Amniotic stem cell (primary cell): ENCODE measurements at regions not wholly inside any gene's neighbourhood (a gene's known extent, or its start where the extent isn't known, plus 50 kb on each side); places are given as distances from the start of the nearest gene placed in this dataset.

ENCODE experiments used
- DNase-seq: peaks from one replicate; lab custom pipeline; 2025; lab: John Stamatoyannopoulos, UW

- DNase-seq = no peak
These were observed 99.6 kb upstream of the SCG2 start for GRCh38 chr2:223701761-223702160.

- DNase-seq = no peak
These were observed 98.1 kb upstream of the SCG2 start for GRCh38 chr2:223700221-223700620.

- no peak for DNase-seq
These were observed 95.9 kb upstream of the SCG2 start for GRCh38 chr2:223697892-223698645.

GRCh38 chr2:223697316-223697891 is 95.2 kb upstream of the SCG2 start:
- DNase-seq = no peak

- no peak for DNase-seq
These were observed 94.6 kb upstream of the SCG2 start for GRCh38 chr2:223696719-223697118.

GRCh38 chr2:223692191-223692947 is 90.2 kb upstream of the SCG2 start:
- peak; percentile 35 for DNase-seq

GRCh38 chr2:223688094-223688835 is 86.1 kb upstream of the SCG2 start:
- no peak for DNase-seq

GRCh38 chr2:223681125-223681524 is 79.0 kb upstream of the SCG2 start:
- no peak for DNase-seq

- DNase-seq = peak; percentile 7
These were observed 72.9 kb upstream of the SCG2 start for GRCh38 chr2:223674998-223675609.

- DNase-seq = no peak
These were observed 67.5 kb upstream of the SCG2 start for GRCh38 chr2:223669453-223670225.

GRCh38 chr2:223668302-223668998 is 66.3 kb upstream of the SCG2 start:
- DNase-seq = no peak

- no peak for DNase-seq
These were observed 52.3 kb upstream of the SCG2 start for GRCh38 chr2:223654384-223654915.

- no peak for DNase-seq
These were observed 50.7 kb upstream of the SCG2 start for GRCh38 chr2:223652902-223653301.

- no peak for DNase-seq
These were observed 50.0 kb upstream of the SCG2 start for GRCh38 chr2:223652122-223652521.
